Skeletal muscle cell (primary cell): ENCODE measurements at regions not wholly inside any gene's neighbourhood (a gene's known extent, or its start where the extent isn't known, plus 50 kb on each side); places are given as distances from the start of the nearest gene placed in this dataset.
A peak's percentile ranks its signal among the peaks of the same experiment; 100 is the strongest.
"Not testable (repeated sequence)": the region's sequence is repeated elsewhere in the genome, so short reads cannot be mapped to it uniquely, and the experiment has no call there.

Experiments used
- DNase-seq: peaks from one replicate; pipeline ENCODE4 v3.0.0-alpha.2; 2010; ENCODE audit warnings: low read depth
- H3K4me3 ChIP-seq: 2 replicates; pipeline ENCODE4 v1.5.1; 2011; ENCODE audit warnings: low read depth, mild to moderate bottlenecking, control low read depth, low read length, moderate library complexity

DNA sequence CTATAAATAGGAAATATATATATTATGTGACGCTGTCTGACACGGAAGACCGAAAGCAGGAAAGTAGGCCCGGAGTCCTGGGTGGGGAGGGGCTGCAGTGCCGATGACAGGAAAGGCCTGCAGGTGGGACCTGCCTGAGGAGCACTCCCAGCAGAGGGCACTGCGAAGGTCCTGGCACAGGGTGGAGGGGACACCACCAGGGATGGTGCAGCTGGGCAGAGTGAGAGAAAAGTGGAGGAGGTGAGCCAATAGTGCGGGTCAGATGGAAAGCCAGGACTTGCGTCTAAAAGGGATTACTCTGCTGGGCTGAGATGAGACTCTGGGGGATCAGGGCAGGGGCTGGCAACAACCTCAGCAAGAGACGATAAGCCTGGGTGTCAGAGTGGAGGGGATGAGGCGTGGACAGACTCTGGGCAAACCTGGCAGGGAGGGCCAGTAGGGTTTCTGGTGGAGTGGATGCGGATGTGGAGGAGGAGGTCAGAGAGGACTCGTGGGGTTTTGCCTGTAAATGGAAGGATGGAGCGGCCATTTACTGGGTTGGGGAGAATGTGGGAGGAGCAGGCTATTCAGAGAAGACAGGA lies 118.2 kb upstream of the ZNF746 start:
- no peak for DNase-seq
- H3K4me3 ChIP-seq = no peak overlapping the region

GRCh38 chr7:149610441-149611011 lies 112.9 kb upstream of the ZNF746 start:
- H3K4me3 ChIP-seq = no peak overlapping the region
- no peak for DNase-seq

- no peak overlapping the region for H3K4me3 ChIP-seq
- DNase-seq = no peak
These were observed 110.6 kb upstream of the ZNF746 start for GRCh38 chr7:149608168-149608567.

- DNase-seq = no peak
- no peak overlapping the region for H3K4me3 ChIP-seq
These were observed 110.1 kb upstream of the ZNF746 start for GRCh38 chr7:149607683-149608082.

DNA sequence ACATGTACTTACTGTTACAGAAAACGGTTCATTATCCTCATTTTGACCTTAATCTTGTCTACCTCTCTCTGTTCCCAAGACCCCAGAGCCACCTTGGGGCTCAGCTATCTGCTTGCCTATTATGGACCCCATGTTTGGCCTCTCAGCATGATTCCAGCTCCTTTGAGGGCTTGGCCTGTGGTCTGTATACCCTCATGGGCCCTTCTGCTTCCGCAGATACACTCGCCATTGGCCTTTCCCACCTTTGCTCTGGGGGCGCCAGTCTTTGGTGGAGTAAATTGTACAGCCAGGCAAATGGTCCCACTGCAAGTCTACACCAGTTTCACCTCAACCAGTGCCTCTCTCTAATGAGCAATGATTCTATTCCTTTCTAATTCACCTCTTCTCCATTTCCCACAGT lies 109.2 kb upstream of the ZNF746 start:
- H3K4me3 ChIP-seq = no peak overlapping the region
- no peak for DNase-seq

DNA sequence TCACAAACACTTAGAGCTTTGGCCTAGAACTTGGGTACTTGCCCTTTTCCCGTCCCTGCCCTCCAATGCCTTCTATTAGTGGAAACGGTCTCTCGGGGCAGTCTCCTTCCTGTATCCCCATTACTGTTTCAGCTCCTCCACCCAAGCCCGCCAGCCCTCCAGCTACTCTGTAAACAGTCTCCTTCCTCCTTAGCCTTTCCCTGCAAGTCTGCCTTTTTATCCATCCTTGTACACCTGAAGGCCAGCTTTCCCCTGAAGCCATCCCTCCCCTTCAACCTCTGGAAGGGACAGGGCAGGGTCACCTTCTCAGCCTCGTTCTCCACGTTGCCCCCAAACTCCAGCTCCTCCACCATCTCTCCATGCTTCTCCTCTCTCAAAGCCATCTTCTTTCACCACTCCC lies 108.1 kb upstream of the ZNF746 start:
- no peak overlapping the region for H3K4me3 ChIP-seq
- DNase-seq = no peak

GRCh38 chr7:149604521-149604920 lies 106.9 kb upstream of the ZNF746 start:
- DNase-seq = no peak
- H3K4me3 ChIP-seq = no peak overlapping the region

- not testable (repeated sequence) for H3K4me3 ChIP-seq, DNase-seq
These were observed 103.2 kb upstream of the ZNF746 start for GRCh38 chr7:149600669-149601330.

GRCh38 chr7:149599636-149600206 lies 102.1 kb upstream of the ZNF746 start:
- H3K4me3 ChIP-seq = no peak overlapping the region
- DNase-seq = no peak

GRCh38 chr7:149598721-149599308 lies 101.2 kb upstream of the ZNF746 start:
- peak; percentile 2 for DNase-seq

DNA sequence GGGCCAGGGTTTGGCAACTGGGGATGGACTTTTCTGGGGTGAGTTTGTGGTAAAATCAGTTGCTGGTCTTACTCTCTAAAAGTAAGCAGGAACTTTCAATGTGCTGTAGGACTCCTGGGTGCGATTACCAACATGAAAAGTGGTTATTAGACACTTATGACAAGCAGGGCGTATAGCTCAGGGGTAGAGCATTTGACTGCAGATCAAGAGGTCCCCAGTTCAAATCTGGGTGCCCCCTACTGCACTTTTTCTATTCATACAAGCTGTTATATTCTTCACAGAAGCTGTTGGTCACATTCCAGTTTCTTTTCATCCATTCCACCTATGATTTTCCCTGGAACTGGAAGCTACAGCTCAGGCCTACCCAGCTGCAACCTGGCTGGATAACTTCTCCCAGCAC lies 100.2 kb upstream of the ZNF746 start:
- not testable (repeated sequence) for DNase-seq, H3K4me3 ChIP-seq

More at GRCh38 chr7:149598721-149599308, 101.2 kb upstream of the ZNF746 start:
- no peak overlapping the region for H3K4me3 ChIP-seq

DNA sequence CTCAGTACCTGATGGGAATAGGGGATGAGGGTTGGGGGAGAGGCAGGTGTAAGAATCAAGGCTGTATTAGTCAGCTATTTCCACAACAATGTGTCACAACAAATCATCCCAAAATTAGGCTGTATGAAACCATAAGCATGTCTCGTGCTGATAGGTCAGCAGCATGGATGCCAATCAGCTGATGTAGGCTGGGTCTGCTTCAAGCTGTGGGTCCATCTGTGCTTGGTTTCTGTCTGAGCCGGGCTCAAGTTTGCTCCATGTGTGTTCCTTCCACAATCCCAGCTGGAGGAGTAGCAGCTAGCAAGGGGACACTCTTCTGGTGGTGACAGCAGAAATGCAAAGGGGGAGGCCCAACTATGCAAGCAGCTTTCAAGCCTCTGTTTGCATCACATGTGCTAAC lies 97.9 kb upstream of the ZNF746 start:
- no peak for DNase-seq
- H3K4me3 ChIP-seq = no peak overlapping the region

DNA sequence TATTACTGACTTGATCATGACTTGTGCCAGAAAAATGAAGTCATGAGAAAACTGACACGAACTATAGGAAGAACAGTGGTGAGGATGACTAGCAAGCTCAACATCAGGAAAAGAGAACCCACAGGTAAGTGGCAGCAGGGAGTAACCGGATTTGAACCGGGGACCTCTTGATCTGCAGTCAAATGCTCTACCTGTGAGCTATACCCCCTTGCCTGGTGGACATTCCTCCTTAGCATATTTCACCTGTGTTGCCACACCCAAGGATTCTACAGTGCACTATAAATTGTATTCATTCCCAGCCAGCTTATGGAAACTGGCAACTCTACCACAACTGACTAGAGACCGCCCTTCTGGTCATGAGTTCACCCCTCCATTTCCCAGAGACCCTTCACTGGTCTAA lies 97.5 kb upstream of the ZNF746 start:
- no peak for DNase-seq
- no peak overlapping the region for H3K4me3 ChIP-seq

DNA sequence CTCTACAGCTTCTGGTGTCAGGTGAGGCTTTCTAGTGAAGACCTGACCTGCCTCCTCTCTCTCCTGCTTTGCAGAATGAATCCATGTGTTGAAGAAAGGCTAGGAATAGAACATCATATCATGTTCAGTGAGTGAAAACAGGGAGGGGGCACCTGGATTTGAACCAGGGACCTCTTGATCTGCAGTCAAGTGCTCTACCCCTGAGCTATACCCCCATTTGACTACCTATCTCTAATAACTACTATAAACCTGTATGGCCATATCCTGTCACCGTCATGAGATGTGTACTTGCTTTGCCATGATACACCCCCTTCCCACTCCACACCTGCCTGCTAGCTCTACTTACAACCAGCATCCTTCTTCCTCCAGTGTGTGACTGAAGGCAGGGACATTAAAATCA lies 91.3 kb upstream of the ZNF746 start:
- H3K4me3 ChIP-seq = no peak overlapping the region
- DNase-seq = no peak

- no peak overlapping the region for H3K4me3 ChIP-seq
- no peak for DNase-seq
These were observed 89.3 kb upstream of the ZNF746 start for GRCh38 chr7:149586646-149587645.

- H3K4me3 ChIP-seq = no peak overlapping the region
- DNase-seq = no peak
These were observed 86.9 kb upstream of the ZNF746 start for GRCh38 chr7:149584530-149584929.

GRCh38 chr7:149584009-149584408 lies 86.4 kb upstream of the ZNF746 start:
- DNase-seq = no peak
- H3K4me3 ChIP-seq = no peak overlapping the region

DNA sequence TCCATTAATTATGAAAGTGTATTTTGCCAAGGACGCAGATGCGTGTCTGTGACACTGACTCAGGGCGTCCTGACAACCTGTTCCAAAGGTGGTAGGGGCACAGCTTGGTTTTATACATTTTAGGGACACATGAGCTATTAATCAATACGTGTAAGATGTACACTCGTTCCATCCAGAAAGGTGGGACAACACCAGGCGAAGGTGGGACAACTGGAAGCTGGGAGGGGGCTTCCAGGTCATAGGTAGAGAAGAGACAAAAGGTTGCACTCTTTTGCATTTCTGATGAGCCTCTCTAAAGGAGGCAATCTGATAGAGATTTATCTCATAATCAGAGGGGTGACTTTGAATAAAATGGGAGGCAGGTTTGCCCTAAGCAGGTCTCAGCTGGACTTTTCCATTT lies 82.7 kb upstream of the ZNF746 start:
- no peak overlapping the region for H3K4me3 ChIP-seq
- DNase-seq = no peak

- H3K4me3 ChIP-seq, DNase-seq: not testable (repeated sequence)
These were observed 81.8 kb upstream of the ZNF746 start for GRCh38 chr7:149579365-149579764.
